ENCODE measurements at regions not wholly inside any gene's neighbourhood (a gene's known extent, or its start where the extent isn't known, plus 50 kb on each side); places are given as distances from the start of the nearest gene placed in this dataset.

GRCh38 chr20:6611911-6612605 is 155.4 kb upstream of the BMP2 start:
- no peak for DNase-seq

GRCh38 chr20:6606651-6607050 is 160.8 kb upstream of the BMP2 start:
- DNase-seq: no peak

- no peak for DNase-seq
Observed at GRCh38 chr20:6605055-6605935, 162.2 kb upstream of the BMP2 start.

- no peak for DNase-seq
Observed at GRCh38 chr20:6604179-6604578, 163.3 kb upstream of the BMP2 start.

GRCh38 chr20:6599876-6600735 is 167.4 kb upstream of the BMP2 start:
- no peak for DNase-seq

GRCh38 chr20:6595704-6596103 is 171.8 kb upstream of the BMP2 start:
- no peak for DNase-seq

GRCh38 chr20:6590891-6591637 is 176.4 kb upstream of the BMP2 start:
- DNase-seq: no peak

- DNase-seq: no peak
Observed at GRCh38 chr20:6588296-6588695, 179.2 kb upstream of the BMP2 start.

- DNase-seq: no peak
Observed at GRCh38 chr20:6583134-6583738, 184.2 kb upstream of the BMP2 start.

- DNase-seq: no peak
Observed at GRCh38 chr20:6582449-6582848, 185.0 kb upstream of the BMP2 start.

- no peak for DNase-seq
Observed at GRCh38 chr20:6580486-6580885, 187.0 kb upstream of the BMP2 start.

- DNase-seq: no peak
Observed at GRCh38 chr20:6579824-6580223, 187.7 kb upstream of the BMP2 start.

- DNase-seq: no peak
Observed at GRCh38 chr20:6579417-6579816, 188.1 kb upstream of the BMP2 start.

- DNase-seq: no peak
Observed at GRCh38 chr20:6577451-6577850, 190.0 kb upstream of the BMP2 start.

- DNase-seq: no peak
Observed at GRCh38 chr20:6576726-6577125, 190.8 kb upstream of the BMP2 start.

GRCh38 chr20:6575912-6576401 is 191.5 kb upstream of the BMP2 start:
- no peak for DNase-seq

- peak; percentile 40 for DNase-seq
Observed at GRCh38 chr20:6566821-6567220, 200.7 kb upstream of the BMP2 start.

- no peak for DNase-seq
Observed at GRCh38 chr20:6562111-6562510, 205.4 kb upstream of the BMP2 start.

- DNase-seq: no peak
Observed at GRCh38 chr20:6560978-6561377, 206.5 kb upstream of the BMP2 start.

- DNase-seq: no peak
Observed at GRCh38 chr20:6559791-6560190, 207.7 kb upstream of the BMP2 start.

GRCh38 chr20:6558341-6558740 is 209.1 kb upstream of the BMP2 start:
- no peak for DNase-seq

Data from SIG-M5 (cell line).